ENCODE measurements at regions not wholly inside any gene's neighbourhood (a gene's known extent, or its start where the extent isn't known, plus 50 kb on each side); places are given as distances from the start of the nearest gene placed in this dataset.

GRCh38 chr5:52177193-52177592 lies 610.5 kb upstream of the ITGA1 start:
- Histone ChIP-seq H3K27ac (no peak overlapping the region), H3K4me3 (no peak overlapping the region), H3K9me3 (no peaks in the 10 kb centered on the region), H3K27me3 (no peaks in the 10 kb centered on the region), H3K4me1 (no peaks in the 10 kb centered on the region), H3K36me3 (no peaks in the 10 kb centered on the region)
- in situ Hi-C loops (cut with MboI; ENCODE audit: low pct_ligation_motif_present in 1 of 4, low pct_unique_long_range_greater_than_20kb in 1 of 4, low sequenced_read_pairs in 3 of 4) = no loop called here
- 11 to 13% methylated on average over 1 of the region's 1 CpG for WGBS, 2 donors (ENCODE audit: low coverage in 1 of 2)
- no peak for TF ChIP-seq POLR2A (IDR thresholded peaks at IDR 0.05)
- no peak for TF ChIP-seq POLR2AphosphoS5 (IDR thresholded peaks at IDR 0.05)
- no peak for TF ChIP-seq EP300 (IDR thresholded peaks at IDR 0.05; ENCODE audit: low read depth)
- no peak for TF ChIP-seq CTCF (IDR thresholded peaks at IDR 0.05)
- intact Hi-C loops (cut with DNase I; ENCODE audit: low total_unique reads) = no loop called here
- DNase-seq = no peak

- H3K4me3 ChIP-seq = no peak overlapping the region
- no peak overlapping the region for H3K27ac ChIP-seq
- 33 to 35% methylated on average over 2 of the region's 2 CpGs for WGBS, 2 donors (ENCODE audit: low coverage in 1 of 2)
- TF ChIP-seq POLR2AphosphoS5 (IDR thresholded peaks at IDR 0.05) (no peak), POLR2A (IDR thresholded peaks at IDR 0.05) (no peak), EP300 (IDR thresholded peaks at IDR 0.05; ENCODE audit: low read depth) (no peak), CTCF (IDR thresholded peaks at IDR 0.05) (no peak)
- H3K36me3 ChIP-seq = no peaks in the 10 kb centered on the region
- no peaks in the 10 kb centered on the region for H3K9me3 ChIP-seq
- H3K27me3 ChIP-seq = no peaks in the 10 kb centered on the region
- DNase-seq = no peak
- no peaks in the 10 kb centered on the region for H3K4me1 ChIP-seq
- in situ Hi-C loops (cut with MboI; ENCODE audit: low pct_ligation_motif_present in 1 of 4, low pct_unique_long_range_greater_than_20kb in 1 of 4, low sequenced_read_pairs in 3 of 4) (no loop called here), intact Hi-C loops (cut with DNase I; ENCODE audit: low total_unique reads) (no loop called here)
These were observed 606.3 kb upstream of the ITGA1 start for GRCh38 chr5:52181403-52181802.

DNA sequence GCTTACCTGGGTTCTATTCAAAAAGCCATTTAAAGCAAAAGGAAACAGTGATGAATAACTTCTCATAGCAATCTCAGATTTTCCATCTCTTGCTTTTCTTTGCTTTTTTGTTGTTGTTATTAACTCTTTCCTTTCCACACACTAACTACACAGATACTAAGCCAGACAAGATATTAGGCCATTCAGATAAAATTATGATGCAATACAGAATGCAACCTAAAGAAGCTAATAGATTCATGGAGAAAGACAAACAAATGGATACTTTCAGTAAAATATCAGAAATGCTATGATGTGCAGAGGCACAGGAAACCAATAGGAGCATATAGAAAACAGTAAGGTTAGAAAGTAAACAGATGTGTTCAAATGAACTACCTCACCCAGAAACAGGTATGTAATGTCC lies 597.0 kb upstream of the ITGA1 start:
- H3K27ac ChIP-seq = no peak overlapping the region
- intact Hi-C loops (cut with DNase I; ENCODE audit: low total_unique reads) (no loop called here), in situ Hi-C loops (cut with MboI; ENCODE audit: low pct_ligation_motif_present in 1 of 4, low pct_unique_long_range_greater_than_20kb in 1 of 4, low sequenced_read_pairs in 3 of 4) (no loop called here)
- no peaks in the 10 kb centered on the region for H3K9me3 ChIP-seq
- H3K4me1 ChIP-seq = no peaks in the 10 kb centered on the region
- no peak for DNase-seq
- TF ChIP-seq EP300 (IDR thresholded peaks at IDR 0.05; ENCODE audit: low read depth) (no peak), POLR2A (IDR thresholded peaks at IDR 0.05) (no peak), CTCF (IDR thresholded peaks at IDR 0.05) (no peak), POLR2AphosphoS5 (IDR thresholded peaks at IDR 0.05) (no peak)
- no peak overlapping the region for H3K4me3 ChIP-seq
- no peaks in the 10 kb centered on the region for H3K36me3 ChIP-seq
- no peaks in the 10 kb centered on the region for H3K27me3 ChIP-seq

DNA sequence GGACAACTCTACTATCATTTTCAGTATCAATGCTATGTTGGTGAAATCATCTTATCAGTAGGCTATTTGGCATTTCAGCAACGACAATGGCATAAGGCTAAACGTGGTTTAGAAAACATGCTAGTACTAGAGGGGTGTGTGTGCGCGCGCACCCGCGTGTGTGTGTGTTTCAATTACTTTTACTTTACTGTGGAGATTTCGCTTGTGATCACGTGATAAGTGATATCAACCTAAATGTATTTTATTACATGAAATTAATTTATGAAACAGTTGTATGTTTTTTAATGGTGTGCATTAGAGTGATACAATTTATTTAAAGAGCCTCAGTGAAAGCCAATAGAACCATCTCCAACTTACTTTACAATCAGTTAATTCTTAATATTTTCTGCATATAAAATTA lies 587.9 kb upstream of the ITGA1 start:
- WGBS, 2 donors (ENCODE audit: low coverage in 1 of 2) = 92 to 94% methylated on average over 9 of the region's 9 CpGs
- DNase-seq = no peak
- Histone ChIP-seq H3K4me1 (no peaks in the 10 kb centered on the region), H3K9me3 (no peaks in the 10 kb centered on the region), H3K4me3 (no peak overlapping the region), H3K27me3 (no peaks in the 10 kb centered on the region), H3K36me3 (no peaks in the 10 kb centered on the region), H3K27ac (no peak overlapping the region)
- TF ChIP-seq POLR2A (IDR thresholded peaks at IDR 0.05) (no peak), POLR2AphosphoS5 (IDR thresholded peaks at IDR 0.05) (no peak), EP300 (IDR thresholded peaks at IDR 0.05; ENCODE audit: low read depth) (no peak), CTCF (IDR thresholded peaks at IDR 0.05) (no peak)
- in situ Hi-C loops (cut with MboI; ENCODE audit: low pct_ligation_motif_present in 1 of 4, low pct_unique_long_range_greater_than_20kb in 1 of 4, low sequenced_read_pairs in 3 of 4) (no loop called here), intact Hi-C loops (cut with DNase I; ENCODE audit: low total_unique reads) (no loop called here)
